IPS-NIHi11 (cell line): ENCODE measurements at regions not wholly inside any gene's neighbourhood (a gene's known extent, or its start where the extent isn't known, plus 50 kb on each side); places are given as distances from the start of the nearest gene placed in this dataset.
"Not testable (repeated sequence)": the region's sequence is repeated elsewhere in the genome, so short reads cannot be mapped to it uniquely, and the experiment has no call there.

Source experiments
- DNase-seq: peaks from one replicate; pipeline ENCODE4 v3.0.0; 2012; ENCODE audit warnings: mixed read lengths, low spot score

GRCh38 chr6:101013612-101014195 lies 132.6 kb upstream of the ASCC3 start:
- DNase-seq = no peak

GRCh38 chr6:101015541-101015940 lies 134.4 kb upstream of the ASCC3 start:
- no peak for DNase-seq

- DNase-seq = no peak
Observed at GRCh38 chr6:101016163-101016562, 135.0 kb upstream of the ASCC3 start.

- DNase-seq = no peak
Observed at GRCh38 chr6:101018157-101018556, 137.0 kb upstream of the ASCC3 start.

- no peak for DNase-seq
Observed at GRCh38 chr6:101021504-101021903, 140.4 kb upstream of the ASCC3 start.

GRCh38 chr6:101042966-101043365 lies 161.8 kb upstream of the ASCC3 start:
- no peak for DNase-seq

- DNase-seq = no peak
Observed at GRCh38 chr6:101058296-101058695, 177.2 kb upstream of the ASCC3 start.

- DNase-seq = no peak
Observed at GRCh38 chr6:101066481-101066880, 185.4 kb upstream of the ASCC3 start.

- no peak for DNase-seq
Observed at GRCh38 chr6:101069191-101069795, 188.2 kb upstream of the ASCC3 start.

GRCh38 chr6:101070044-101070608 lies 189.0 kb upstream of the ASCC3 start:
- DNase-seq = no peak

GRCh38 chr6:101077344-101077743 lies 196.2 kb upstream of the ASCC3 start:
- DNase-seq = no peak

GRCh38 chr6:101079696-101080270 lies 198.7 kb upstream of the ASCC3 start:
- no peak for DNase-seq

GRCh38 chr6:101080597-101080996 lies 199.5 kb upstream of the ASCC3 start:
- DNase-seq = no peak

GRCh38 chr6:101083533-101084175 lies 202.5 kb upstream of the ASCC3 start:
- DNase-seq = no peak

GRCh38 chr6:101085327-101085726 lies 204.2 kb upstream of the ASCC3 start:
- DNase-seq = no peak

GRCh38 chr6:101086473-101086872 lies 205.3 kb upstream of the ASCC3 start:
- no peak for DNase-seq

GRCh38 chr6:101088594-101088993 lies 207.5 kb upstream of the ASCC3 start:
- DNase-seq = no peak

GRCh38 chr6:101089640-101090039 lies 208.5 kb upstream of the ASCC3 start:
- no peak for DNase-seq

GRCh38 chr6:101090281-101090680 lies 209.2 kb upstream of the ASCC3 start:
- no peak for DNase-seq

GRCh38 chr6:101098605-101099004 lies 217.5 kb upstream of the ASCC3 start:
- not testable (repeated sequence) for DNase-seq

GRCh38 chr6:101102702-101103101 lies 221.6 kb upstream of the ASCC3 start:
- no peak for DNase-seq

GRCh38 chr6:101108286-101108685 lies 227.2 kb upstream of the ASCC3 start:
- DNase-seq = no peak

- DNase-seq = no peak
Observed at GRCh38 chr6:101110814-101111213, 229.7 kb upstream of the ASCC3 start.
